Hematopoietic multipotent progenitor cell treated with erythropoietin and hydrocortisone succinate and interleukin-3 and kit ligand, for 4 days (in vitro differentiated cells): ENCODE measurements at regions not wholly inside any gene's neighbourhood (a gene's known extent, or its start where the extent isn't known, plus 50 kb on each side); places are given as distances from the start of the nearest gene placed in this dataset.
A peak's percentile ranks its signal among the peaks of the same experiment; 100 is the strongest.
"Not testable (repeated sequence)": the region's sequence is repeated elsewhere in the genome, so short reads cannot be mapped to it uniquely, and the experiment has no call there.

ENCODE experiments used
- DNase-seq: peaks from one replicate; pipeline ENCODE4 v3.0.0-alpha.2; 2015

GRCh38 chrX:40222612-40223011 is 124.9 kb upstream of the BCOR start:
- DNase-seq, result not testable (repeated sequence)

GRCh38 chrX:40213092-40213491 is 115.3 kb upstream of the BCOR start:
- no peak for DNase-seq

GRCh38 chrX:40209951-40210617 is 112.3 kb upstream of the BCOR start:
- no peak for DNase-seq

GRCh38 chrX:40207626-40208025 is 109.9 kb upstream of the BCOR start:
- DNase-seq, result peak; percentile 63

- DNase-seq, result no peak
Measured at GRCh38 chrX:40205471-40205870, 107.7 kb upstream of the BCOR start.

GRCh38 chrX:40202456-40202855 is 104.7 kb upstream of the BCOR start:
- peak; percentile 64 for DNase-seq

GRCh38 chrX:40201329-40201885 is 103.6 kb upstream of the BCOR start:
- peak; percentile 38 for DNase-seq

- no peak for DNase-seq
Measured at GRCh38 chrX:40199704-40200103, 101.9 kb upstream of the BCOR start.

GRCh38 chrX:40197071-40197470 is 99.3 kb upstream of the BCOR start:
- no peak for DNase-seq

- DNase-seq, result no peak
Measured at GRCh38 chrX:40195368-40195767, 97.6 kb upstream of the BCOR start.

- no peak for DNase-seq
Measured at GRCh38 chrX:40192196-40192595, 94.4 kb upstream of the BCOR start.

GRCh38 chrX:40189637-40190036 is 91.9 kb upstream of the BCOR start:
- no peak for DNase-seq

- no peak for DNase-seq
Measured at GRCh38 chrX:40188573-40189417, 91.0 kb upstream of the BCOR start.

- DNase-seq, result no peak
Measured at GRCh38 chrX:40184968-40185367, 87.2 kb upstream of the BCOR start.

- no peak for DNase-seq
Measured at GRCh38 chrX:40182615-40183014, 84.9 kb upstream of the BCOR start.

GRCh38 chrX:40182095-40182494 is 84.3 kb upstream of the BCOR start:
- DNase-seq, result no peak

- peak; percentile 55 for DNase-seq
Measured at GRCh38 chrX:40179283-40179682, 81.5 kb upstream of the BCOR start.

- DNase-seq, result peak; percentile 32
Measured at GRCh38 chrX:40177942-40178715, 80.4 kb upstream of the BCOR start.

- no peak for DNase-seq
Measured at GRCh38 chrX:40177489-40177888, 79.7 kb upstream of the BCOR start.

- no peak for DNase-seq
Measured at GRCh38 chrX:40177117-40177430, 79.3 kb upstream of the BCOR start.

- DNase-seq, result peak; percentile 85
Measured at GRCh38 chrX:40176351-40177116, 78.8 kb upstream of the BCOR start.

GRCh38 chrX:40175511-40176350 is 78.0 kb upstream of the BCOR start:
- DNase-seq, result peak; percentile 94
